H1 (cell line): ENCODE measurements at regions not wholly inside any gene's neighbourhood (a gene's known extent, or its start where the extent isn't known, plus 50 kb on each side); places are given as distances from the start of the nearest gene placed in this dataset.

Experiments
- CTCF ChIA-PET: fragments of 300-600 bp; sonication (Branson Sonifier 250); formaldehyde crosslinking; loops from one replicate; lab custom pipeline; 2021; ENCODE audit not compliant: partially characterized antibody; lab: Charles Lee
- POLR2A ChIA-PET: fragments of 300-600 bp; sonication (Branson Sonifier 250); formaldehyde crosslinking; loops from one replicate; lab custom pipeline; 2021; ENCODE audit warnings: inconsistent platforms; ENCODE audit not compliant: partially characterized antibody; lab: Charles Lee
- DNase-seq, 2 experiments: peaks; one replicate each; pipeline versions ENCODE4 v3.0.0 to v3.0.0-alpha.2; 2010 to 2022; ENCODE audit warnings: low spot score in 2 of 2, low read depth in 1 of 2, mixed read lengths in 1 of 2
- FAIRE-seq: peaks from 2 replicates; lab custom pipeline; 2011; peaks lifted over from hg19 to GRCh38; lab: Jason Lieb, UNC
- H2AFZ ChIP-seq: 2 replicates; pipeline ENCODE4 v1.8.1; 2012; ENCODE audit warnings: low read length, inconsistent platforms
- H2AK5ac ChIP-seq: 2 replicates; pipeline ENCODE4 v1.6.1; 2013; ENCODE audit warnings: low read depth, low read length
- H2BK120ac ChIP-seq: replicated peaks from 2 replicates; pipeline ENCODE3; 2013; ENCODE audit warnings: low read depth, low read length, inconsistent platforms
- H2BK12ac ChIP-seq: 2 replicates; pipeline ENCODE4 v1.6.1; 2013; ENCODE audit warnings: low read depth, low read length
- H2BK15ac ChIP-seq: 2 replicates; pipeline ENCODE4 v1.6.1; 2013; ENCODE audit warnings: low read length
- H2BK20ac ChIP-seq: 2 replicates; pipeline ENCODE4 v1.6.1; 2013; ENCODE audit warnings: low read length
- H2BK5ac ChIP-seq: 2 replicates; pipeline ENCODE4 v1.6.1; 2013; ENCODE audit warnings: low read depth, low read length
- H3K14ac ChIP-seq: 2 replicates; pipeline ENCODE4 v1.6.1; 2013; ENCODE audit warnings: inconsistent platforms; ENCODE audit not compliant: insufficient read length
- H3K18ac ChIP-seq: 2 replicates; pipeline ENCODE4 v1.6.1; 2013; ENCODE audit warnings: low read length; ENCODE audit errors: extremely low read depth
- H3K23ac ChIP-seq: 2 replicates; pipeline ENCODE4 v1.6.1; 2013; ENCODE audit warnings: inconsistent platforms; ENCODE audit not compliant: insufficient read length
- H3K23me2 ChIP-seq: 2 replicates; pipeline ENCODE4 v1.6.1; 2013; ENCODE audit warnings: low read depth, low read length
- H3K27ac ChIP-seq: 2 replicates; pipeline ENCODE4 v1.6.1; 2011; ENCODE audit warnings: low read depth, low read length, inconsistent platforms
- H3K27me3 ChIP-seq, 4 experiments: replicated peaks in 1 of 4; 1 replicate in 1 of 4; 2 replicates in 3 of 4; pipeline versions ENCODE4 v1.6.1 to v1.8.1; 2011 to 2013; ENCODE audit warnings: low read length in 3 of 4, mild to moderate bottlenecking in 3 of 4, inconsistent platforms in 2 of 4, mixed read lengths in 2 of 4, moderate library complexity in 1 of 4; ENCODE audit not compliant: control insufficient read depth in 3 of 4, insufficient read depth in 3 of 4; ENCODE audit errors: extremely low read depth in 1 of 4
- H3K36me3 ChIP-seq, 4 experiments: 2 replicates each; pipeline versions ENCODE4 v1.6.1 to v1.8.1; 2011 to 2013; ENCODE audit warnings: mild to moderate bottlenecking in 4 of 4, low read length in 3 of 4, moderate library complexity in 2 of 4, control low read depth in 1 of 4, inconsistent platforms in 1 of 4; ENCODE audit not compliant: insufficient read depth in 4 of 4, control insufficient read depth in 2 of 4
- H3K4ac ChIP-seq: replicated peaks from 2 replicates; pipeline ENCODE3; 2013; ENCODE audit warnings: low read length, low read depth, mixed read lengths, inconsistent platforms; ENCODE audit not compliant: insufficient read length
- H3K4me1 ChIP-seq, 4 experiments: replicated peaks in 1 of 4; 1 replicate in 1 of 4; 2 replicates in 3 of 4; pipeline versions ENCODE4 v1.6.1 to v1.8.1; 2011 to 2013; ENCODE audit warnings: low read length in 3 of 4, inconsistent platforms in 2 of 4, mixed read lengths in 1 of 4; ENCODE audit not compliant: insufficient read depth in 4 of 4, control insufficient read depth in 3 of 4
- H3K4me2 ChIP-seq, 2 experiments: 2 replicates each; pipeline versions ENCODE4 v1.6.1 to v1.8.1; 2011 to 2013; ENCODE audit warnings: low read depth in 2 of 2, low read length in 2 of 2, control low read depth in 1 of 2, inconsistent platforms in 1 of 2, mild to moderate bottlenecking in 1 of 2; ENCODE audit not compliant: insufficient read depth in 1 of 2
- H3K4me3 ChIP-seq, 4 experiments: fragments of 200-600, 300-600 bp in 1 of 4; sonication (generic), shearing (Covaris generic), sonication (Bioruptor Twin) in 1 of 4; 2 replicates each; pipeline versions ENCODE4 v1.5.1 to v1.8.1; 2011 to 2016; ENCODE audit warnings: low read length in 4 of 4, low read depth in 3 of 4, control low read depth in 2 of 4, inconsistent platforms in 2 of 4, mild to moderate bottlenecking in 2 of 4, mixed read lengths in 1 of 4, moderate library complexity in 1 of 4; ENCODE audit not compliant: insufficient read depth in 2 of 4; ENCODE audit errors: extremely low read depth in 1 of 4
- H3K56ac ChIP-seq: replicated peaks from 2 replicates; pipeline ENCODE3; 2013; ENCODE audit warnings: low read depth, mild to moderate bottlenecking, mixed read lengths, low read length, inconsistent platforms; ENCODE audit not compliant: insufficient read length
- H3K79me1 ChIP-seq: 2 replicates; pipeline ENCODE4 v1.6.1; 2013; ENCODE audit warnings: low read depth, low read length, control low read depth
- H3K79me2 ChIP-seq, 2 experiments: 2 replicates each; pipeline versions ENCODE4 v1.6.1 to v1.8.1; 2012 to 2013; ENCODE audit warnings: low read length in 2 of 2, mild to moderate bottlenecking in 2 of 2, inconsistent platforms in 1 of 2; ENCODE audit not compliant: insufficient read depth in 2 of 2, control insufficient read depth in 1 of 2
- H3K9ac ChIP-seq, 4 experiments: replicated peaks in 1 of 4; 1 replicate in 1 of 4; 2 replicates in 3 of 4; pipeline versions ENCODE4 v1.6.1 to v1.8.1; 2011 to 2013; ENCODE audit warnings: low read depth in 3 of 4, low read length in 3 of 4, control low read depth in 2 of 4, mild to moderate bottlenecking in 2 of 4, moderate library complexity in 2 of 4, inconsistent platforms in 1 of 4; ENCODE audit errors: extremely low read depth in 1 of 4
- H3K9me3 ChIP-seq, 2 experiments: 2 replicates each; pipeline versions ENCODE4 v1.6.1 to v1.8.1; 2012 to 2013; ENCODE audit warnings: mild to moderate bottlenecking in 2 of 2, moderate library complexity in 2 of 2, control low read depth in 1 of 2, inconsistent platforms in 1 of 2, low read depth in 1 of 2, low read length in 1 of 2, mixed read lengths in 1 of 2; ENCODE audit not compliant: insufficient read depth in 2 of 2
- H4K20me1 ChIP-seq, 2 experiments: replicated peaks in 1 of 2; 2 replicates each; pipeline versions ENCODE3 to v1.8.1; 2011 to 2013; ENCODE audit warnings: inconsistent platforms in 2 of 2, low read length in 2 of 2, mild to moderate bottlenecking in 1 of 2; ENCODE audit not compliant: insufficient read depth in 2 of 2, control insufficient read depth in 1 of 2
- H4K5ac ChIP-seq: 2 replicates; pipeline ENCODE4 v1.6.1; 2013; ENCODE audit warnings: low read length, low read depth, mixed read lengths, inconsistent platforms; ENCODE audit not compliant: insufficient read length
- H4K8ac ChIP-seq: 2 replicates; pipeline ENCODE4 v1.8.0; 2013; ENCODE audit warnings: mild to moderate bottlenecking, moderate library complexity, low read length, inconsistent platforms; ENCODE audit not compliant: insufficient read depth; ENCODE audit errors: extremely low read depth
- H4K91ac ChIP-seq: replicated peaks from 2 replicates; pipeline ENCODE3; 2013; ENCODE audit warnings: low read length, mixed read lengths, inconsistent platforms; ENCODE audit not compliant: insufficient read length
- HDAC2 ChIP-seq, 2 experiments: fragments of 300-600 bp in 1 of 2; sonication (generic) in 1 of 2; IDR thresholded peaks; 2 replicates each; pipeline ENCODE4 v1.6.1; 2011 to 2012; ENCODE audit warnings: low read depth in 2 of 2, low read length in 2 of 2, mild to moderate bottlenecking in 2 of 2, moderate library complexity in 2 of 2, borderline replicate concordance in 1 of 2, inconsistent platforms in 1 of 2
- JUN ChIP-seq: IDR thresholded peaks from 2 replicates; pipeline ENCODE4 v1.6.1; 2011; ENCODE audit warnings: low read depth, mild to moderate bottlenecking, improper control_type of control experiment, low read length
- KDM1A ChIP-seq: fragments of 200-600, 300-600 bp; sonication (generic); IDR thresholded peaks from 2 replicates; pipeline ENCODE4 v1.7.1; 2016; ENCODE audit warnings: mild to moderate bottlenecking, low read length, borderline replicate concordance
- SUZ12 ChIP-seq: fragments of 200-600 bp; sonication (generic); IDR thresholded peaks from 2 replicates; pipeline ENCODE4 v1.6.1; 2012; ENCODE audit warnings: mild to moderate bottlenecking, inconsistent platforms, low read length, moderate library complexity, mixed read lengths
- WGBS, 2 experiments: shearing (Covaris generic) in 1 of 2; methylation state at CpG; one replicate each; pipeline versions ENCODE4 v1.1.6 to v1.1.7; 2013 to 2015; ENCODE audit warnings: low lambda C conversion rate in 2 of 2, mixed read lengths in 2 of 2, inconsistent platforms in 1 of 2, low coverage in 1 of 2, missing lambda C conversion rate in 1 of 2; ENCODE audit not compliant: insufficient replicate concordance in 2 of 2, insufficient coverage in 1 of 2, insufficient read length in 1 of 2; ENCODE audit errors: extremely low coverage in 1 of 2, missing lambda C conversion rate in 1 of 2; 5-methylcytosine and 5-hydroxymethylcytosine counted together

GRCh38 chr3:191962324-191962723 is 501.4 kb downstream of the PYDC2 start:
- Histone ChIP-seq H2AFZ (no peak overlapping the region), H3K4ac (peak overlapping the region; percentile 16), H3K14ac (no peak overlapping the region), H3K23ac (no peak overlapping the region), H4K8ac (no peak overlapping the region), H3K18ac (no peak overlapping the region), H2BK5ac (peak overlapping the region; percentile 72; the same call in 1 of the 2 replicates), H3K79me2 (no peaks in the 10 kb centered on the region), H3K56ac (no peak overlapping the region), H2BK15ac (no peak overlapping the region), H3K9ac (no peak overlapping the region), H3K27ac (no peak overlapping the region), H4K20me1 (no peaks in the 10 kb centered on the region), H3K27me3 (no peaks in the 10 kb centered on the region), H3K79me1 (no peaks in the 10 kb centered on the region), H3K9me3 (no peaks in the 10 kb centered on the region), H2BK12ac (no peak overlapping the region; the same call in 1 of the 2 replicates), H2AK5ac (no peak overlapping the region), H3K4me1 (peaks cover 0 to 17% (median 14%) of the 10 kb centered on the region in 4 experiments; a peak in 4 of 7 replicates), H3K4me3 (no peak overlapping the region), H4K5ac (no peak overlapping the region), H3K36me3 (no peaks in the 10 kb centered on the region), H3K23me2 (no peaks in the 10 kb centered on the region), H4K91ac (peak overlapping the region; percentile 86), H2BK120ac (peak overlapping the region; percentile 84), H2BK20ac (peak overlapping the region; percentile 91; the same call in 1 of the 2 replicates), H3K4me2 (no peak overlapping the region)
- WGBS, 2 experiments: 89% methylated on average over 1 of the region's 1 CpG; no CpG with 5 or more reads in 1 of the 2 experiments
- no peak for DNase-seq
- no peak for FAIRE-seq
- POLR2A ChIA-PET: interaction anchor here (0.6 kb wide), 1 partner anchor 46 kb away, joined by 3 read pairs; no protein-coding TSS in a partner anchor
- CTCF ChIA-PET: interaction anchor here (0.7 to 1.2 kb wide), 3 partner anchors 14 to 546 kb away, joined by 3 to 6 read pairs (median 6); no protein-coding TSS in a partner anchor
- TF ChIP-seq JUN: no peak
- no peak for TF ChIP-seq HDAC2 (IDR thresholded peaks at IDR 0.05; ENCODE audit: borderline replicate concordance in 1 of 2, low read depth in 2 of 2, low read length in 2 of 2)
- no peak for TF ChIP-seq KDM1A
- no peak for TF ChIP-seq SUZ12
